B cell (primary cell): ENCODE measurements at regions not wholly inside any gene's neighbourhood (a gene's known extent, or its start where the extent isn't known, plus 50 kb on each side); places are given as distances from the start of the nearest gene placed in this dataset.

Experiments
- CTCF ChIP-seq: fragments of 200-600 bp; IDR thresholded peaks from one replicate; pipeline ENCODE4 v1.8.0; 2022; ENCODE audit warnings: antibody characterized with exemption, mild to moderate bottlenecking
- EZH2 ChIP-seq: IDR thresholded peaks from 2 replicates; pipeline ENCODE4 v1.6.1; 2012; ENCODE audit warnings: borderline replicate concordance, low read depth, mild to moderate bottlenecking, moderate library complexity, low read length; ENCODE audit not compliant: insufficient read depth, poor library complexity, severe bottlenecking

GRCh38 chr16:64153718-64154117 is 968.1 kb downstream of the CDH11 start:
- no peak for TF ChIP-seq CTCF
- TF ChIP-seq EZH2, result no peak
